ENCODE measurements at regions not wholly inside any gene's neighbourhood (a gene's known extent, or its start where the extent isn't known, plus 50 kb on each side); places are given as distances from the start of the nearest gene placed in this dataset.
"Not testable (repeated sequence)": the region's sequence is repeated elsewhere in the genome, so short reads cannot be mapped to it uniquely, and the experiment has no call there.

DNA sequence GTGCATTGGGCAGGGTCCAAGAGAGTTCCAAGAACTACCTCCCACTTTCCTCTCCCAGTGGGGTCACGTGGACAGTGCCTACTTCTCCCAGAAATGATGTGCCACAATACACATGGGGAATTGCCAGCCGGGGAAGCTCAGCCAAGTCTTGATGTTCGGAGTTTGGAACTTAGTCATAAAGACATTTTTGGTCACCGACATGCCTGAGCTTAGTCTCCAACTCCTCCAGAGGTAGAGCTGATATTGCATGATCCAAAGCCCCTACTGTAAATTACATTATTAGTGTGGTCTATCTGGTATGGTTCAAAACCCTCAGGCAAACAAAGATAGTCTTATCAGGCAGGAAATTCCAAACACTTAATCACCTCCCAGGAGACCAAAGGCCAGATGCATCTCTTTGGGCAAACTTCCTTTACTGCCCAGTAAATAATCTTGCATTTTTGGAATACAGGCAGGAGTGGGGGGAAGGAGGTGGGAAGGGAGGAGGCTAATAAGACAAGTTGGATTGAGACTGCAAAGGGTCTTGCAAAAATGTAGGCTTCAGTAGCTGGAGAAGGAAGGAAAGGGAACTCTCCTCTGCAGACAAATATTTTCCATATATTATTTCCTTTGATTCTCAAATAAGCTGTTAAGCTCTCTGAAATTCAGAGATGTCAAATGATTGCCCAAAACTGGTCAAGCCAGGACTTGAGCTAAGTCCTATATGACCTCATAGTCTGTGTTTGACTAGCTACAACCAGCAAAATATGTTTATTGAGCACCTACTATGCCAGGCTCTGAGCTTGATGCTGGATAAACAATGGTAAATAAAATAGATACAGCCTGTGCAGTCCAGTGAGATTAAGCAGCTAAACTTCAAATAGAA is 99.4 kb downstream of the DRD1 start:
- DNase-seq, result no peak

DNA sequence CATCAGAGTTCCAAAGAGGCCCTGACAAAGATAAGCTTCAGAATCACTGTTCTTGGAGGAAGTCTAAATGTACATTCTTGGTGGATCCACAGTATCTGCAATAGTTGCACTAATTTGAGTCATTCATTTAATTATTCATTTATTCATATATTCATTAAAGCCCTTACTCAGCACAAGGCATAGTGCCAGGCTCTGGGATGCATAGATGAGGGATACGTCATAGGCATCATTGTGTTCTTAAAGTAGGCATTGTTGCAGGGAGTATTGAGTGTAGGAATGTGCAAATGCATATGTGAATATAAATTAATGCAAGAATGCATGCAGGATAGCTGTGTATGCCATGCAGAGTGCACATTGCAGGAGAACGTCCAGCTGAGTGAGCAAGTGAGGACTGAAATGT is 100.7 kb downstream of the DRD1 start:
- no peak for DNase-seq

GRCh38 chr5:175340180-175340579 is 103.8 kb downstream of the DRD1 start:
- DNase-seq, result no peak

DNA sequence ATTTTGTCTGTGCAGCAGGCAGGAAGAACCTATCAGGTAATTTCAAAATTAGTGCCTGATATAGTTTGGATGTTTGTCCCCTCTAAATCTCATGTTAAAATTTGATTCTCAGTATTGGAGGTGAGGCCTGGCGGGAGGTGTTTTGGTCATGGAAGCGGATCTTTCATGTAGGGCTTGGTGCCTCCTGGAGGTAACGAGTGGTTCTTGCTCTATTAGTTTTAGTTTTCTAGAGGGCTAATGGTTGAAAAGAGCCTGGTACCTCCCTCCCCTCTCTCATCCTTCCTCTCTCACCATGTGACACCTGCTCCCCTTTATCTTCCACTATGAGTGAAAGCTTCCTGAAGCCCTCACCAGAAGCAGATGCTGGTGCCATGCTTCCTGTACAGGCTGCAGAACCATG is 106.3 kb downstream of the DRD1 start:
- no peak for DNase-seq

GRCh38 chr5:175336781-175337180 is 107.2 kb downstream of the DRD1 start:
- no peak for DNase-seq

- DNase-seq, result no peak
These were observed 108.3 kb downstream of the DRD1 start for GRCh38 chr5:175335691-175336090.

- not testable (repeated sequence) for DNase-seq
These were observed 112.6 kb downstream of the DRD1 start for GRCh38 chr5:175331173-175332036.

DNA sequence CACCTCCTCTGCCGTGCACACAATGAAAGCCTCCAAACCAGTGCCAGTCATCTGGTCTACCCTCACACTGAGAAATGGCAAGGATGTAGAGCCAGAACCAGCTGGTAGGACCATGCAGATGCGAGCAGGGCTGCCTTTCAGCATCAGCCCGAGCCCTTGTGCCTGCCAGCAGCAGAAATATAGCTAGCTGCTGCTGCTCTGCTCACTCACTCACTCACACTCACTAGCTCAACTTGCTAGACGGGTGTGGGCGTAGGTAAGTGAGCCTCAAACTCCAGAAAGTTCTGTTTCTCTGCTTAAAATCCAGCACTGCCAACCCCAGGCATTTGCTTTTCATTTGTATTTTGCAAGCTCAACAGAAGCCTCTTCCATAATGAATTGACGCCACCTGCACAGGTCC is 114.0 kb downstream of the DRD1 start:
- DNase-seq, result no peak

DNA sequence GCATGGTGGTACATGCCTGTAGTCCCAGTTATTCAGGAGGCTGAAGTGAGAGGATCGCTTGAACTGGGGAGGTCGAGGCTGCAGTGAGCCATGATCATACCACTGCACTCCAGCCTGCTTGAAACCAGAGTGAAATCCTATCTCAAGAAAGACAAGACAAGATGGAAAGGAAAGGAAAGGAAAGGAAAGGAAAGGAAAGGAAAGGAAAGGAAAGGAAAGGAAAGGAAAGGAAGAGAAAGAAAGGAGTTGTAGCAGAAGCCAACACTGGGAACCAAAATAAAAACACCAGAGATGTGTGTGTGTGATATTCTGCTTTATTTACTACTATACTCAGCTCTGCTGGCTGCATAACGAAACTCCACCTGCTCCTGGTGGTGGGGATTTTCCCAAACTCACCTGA is 115.3 kb downstream of the DRD1 start:
- no peak for DNase-seq

DNA sequence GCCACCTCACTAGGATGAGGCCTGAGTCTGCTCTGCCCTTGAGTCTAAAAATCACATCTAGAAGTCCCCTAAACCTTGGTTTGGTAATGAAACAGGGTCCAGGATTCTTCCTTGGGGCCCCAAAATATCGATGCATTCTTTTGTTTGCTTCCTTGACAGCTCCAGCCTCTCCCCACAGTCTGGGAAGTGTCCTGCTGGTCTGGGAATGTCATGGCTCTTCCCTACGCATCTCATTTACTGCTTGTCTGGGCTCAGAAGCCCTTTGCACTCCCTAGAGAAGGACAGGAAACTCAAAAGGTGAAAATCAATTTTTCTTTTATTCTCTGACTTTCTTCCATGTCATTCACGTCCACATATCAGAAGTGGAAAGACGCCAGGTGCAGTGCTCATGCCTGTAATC is 115.8 kb downstream of the DRD1 start:
- no peak for DNase-seq

GRCh38 chr5:175325681-175326080 is 118.3 kb downstream of the DRD1 start:
- DNase-seq, result no peak

- DNase-seq, result no peak
These were observed 122.0 kb downstream of the DRD1 start for GRCh38 chr5:175321927-175322532.

DNA sequence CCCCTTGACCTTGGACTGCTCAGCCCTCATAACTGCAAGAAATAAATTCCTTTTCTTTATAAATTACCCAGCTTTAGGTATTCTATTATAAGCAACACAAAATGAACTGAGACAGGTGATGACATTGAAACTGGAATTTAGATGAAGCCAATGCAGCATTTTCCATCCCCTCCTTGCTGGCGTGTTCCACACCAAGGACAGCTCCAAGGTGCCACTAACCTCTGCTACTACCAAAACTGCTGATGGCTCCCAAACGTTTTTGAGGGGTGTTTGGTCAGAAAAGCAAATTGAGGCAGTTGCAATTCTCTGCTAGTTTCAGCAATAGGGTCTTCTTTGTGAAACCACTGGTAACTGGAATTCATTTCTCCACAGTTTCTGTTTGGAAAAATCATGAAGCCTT is 124.8 kb downstream of the DRD1 start:
- DNase-seq, result no peak

DNA sequence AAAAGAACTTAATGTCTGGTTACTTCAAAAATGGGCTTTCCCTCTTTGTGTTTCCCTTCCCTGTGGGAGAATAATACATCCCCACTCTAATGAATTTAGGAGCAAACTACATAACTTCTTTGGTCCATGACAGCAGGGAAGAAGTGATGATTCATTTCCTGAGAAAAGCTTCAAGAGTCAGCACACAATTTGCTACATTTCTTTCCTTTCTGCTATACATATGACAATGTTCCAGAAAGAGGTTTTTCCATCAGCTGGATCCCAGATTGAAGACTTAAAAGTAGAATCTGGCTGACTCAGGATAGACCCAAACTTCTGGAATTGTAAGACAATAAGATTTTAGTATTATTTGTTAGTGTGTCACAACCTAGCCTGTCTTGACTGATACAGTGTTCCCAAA is 126.1 kb downstream of the DRD1 start:
- DNase-seq, result no peak

GRCh38 chr5:175309218-175309810 is 134.7 kb downstream of the DRD1 start:
- DNase-seq, result no peak

DNA sequence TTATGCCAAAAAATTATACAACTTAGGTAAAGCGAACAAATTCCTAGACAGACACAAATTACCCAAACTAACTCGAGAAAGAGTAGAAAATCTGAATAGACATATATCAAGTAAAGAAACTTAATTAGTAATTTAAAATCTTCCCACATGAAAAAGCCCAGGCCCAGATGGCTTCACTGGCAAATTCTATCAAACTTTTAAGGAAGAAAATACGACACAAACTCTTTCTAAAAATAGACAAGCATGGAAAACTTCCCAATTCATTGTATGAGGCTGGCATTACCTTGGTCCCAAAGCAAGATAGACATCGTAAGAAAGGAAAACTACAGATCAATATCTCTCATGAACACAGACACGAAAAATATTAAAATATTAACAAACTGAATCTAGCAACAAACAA is 135.3 kb downstream of the DRD1 start:
- DNase-seq, result no peak

DNA sequence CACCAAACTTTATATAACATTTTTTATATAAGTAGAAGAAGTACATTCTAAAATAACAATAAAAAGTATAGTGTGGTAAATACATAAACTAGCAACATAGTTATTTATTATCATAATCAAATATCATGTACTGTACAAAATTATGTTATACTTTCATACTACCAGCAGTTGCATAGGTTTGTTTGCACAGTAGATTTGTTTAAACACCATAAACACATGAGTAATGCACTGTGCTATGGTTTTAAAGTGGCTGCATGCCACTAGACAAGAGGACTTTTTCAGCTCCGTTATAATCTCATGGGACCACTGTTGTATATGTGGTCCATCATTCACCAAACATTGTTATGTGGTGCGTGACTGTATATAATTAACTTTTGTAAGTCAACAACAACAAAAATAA is 137.6 kb downstream of the DRD1 start:
- no peak for DNase-seq

DNA sequence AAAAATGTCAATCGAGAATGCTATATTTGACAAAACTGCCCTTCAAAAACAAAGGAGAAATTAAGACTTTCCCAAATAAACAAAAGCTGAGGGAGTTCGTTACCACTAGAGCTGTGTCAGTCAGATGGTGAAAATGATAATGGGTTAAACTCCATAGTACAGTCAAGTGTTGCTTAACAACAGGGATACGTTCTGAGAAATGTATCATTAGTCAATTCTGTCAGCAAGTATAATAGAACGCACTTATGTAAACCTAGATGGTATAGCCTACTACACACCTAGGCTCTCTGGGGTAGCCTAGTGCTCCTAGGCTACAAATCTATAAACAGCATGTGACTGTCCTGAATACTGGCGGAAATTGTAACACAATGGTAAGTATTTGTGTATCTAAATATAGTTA is 138.7 kb downstream of the DRD1 start:
- no peak for DNase-seq

- no peak for DNase-seq
These were observed 153.6 kb downstream of the DRD1 start for GRCh38 chr5:175290379-175290778.

- DNase-seq, result no peak
These were observed 155.8 kb downstream of the DRD1 start for GRCh38 chr5:175288048-175288621.

- DNase-seq, result no peak
These were observed 157.0 kb downstream of the DRD1 start for GRCh38 chr5:175286981-175287380.

GRCh38 chr5:175285261-175285660 is 158.7 kb downstream of the DRD1 start:
- no peak for DNase-seq

DNA sequence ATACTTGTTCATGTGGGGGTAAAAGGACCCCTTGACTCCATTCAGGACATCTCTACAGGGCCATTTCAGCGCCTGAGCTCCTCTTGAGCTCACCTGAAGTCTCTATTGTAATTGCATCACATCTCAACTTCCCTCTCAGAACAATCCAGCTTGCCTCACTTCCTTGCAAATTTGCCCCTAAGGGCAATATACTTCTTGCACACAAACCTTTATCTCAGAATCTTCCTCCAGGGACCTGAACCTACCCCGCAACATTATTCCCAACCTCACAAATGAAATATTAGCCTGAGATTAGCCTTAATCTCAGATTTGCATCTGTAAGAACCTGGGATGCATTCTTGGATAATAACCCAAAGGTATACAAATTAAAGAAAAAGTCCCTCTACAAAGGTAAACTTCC is 159.2 kb downstream of the DRD1 start:
- DNase-seq, result no peak
